KG1 (cell line): ENCODE measurements at regions not wholly inside any gene's neighbourhood (a gene's known extent, or its start where the extent isn't known, plus 50 kb on each side); places are given as distances from the start of the nearest gene placed in this dataset.
"Not testable (repeated sequence)": the region's sequence is repeated elsewhere in the genome, so short reads cannot be mapped to it uniquely, and the experiment has no call there.

Experiments
- DNase-seq: peaks from one replicate; lab custom pipeline; 2025; lab: John Stamatoyannopoulos, UW

DNA sequence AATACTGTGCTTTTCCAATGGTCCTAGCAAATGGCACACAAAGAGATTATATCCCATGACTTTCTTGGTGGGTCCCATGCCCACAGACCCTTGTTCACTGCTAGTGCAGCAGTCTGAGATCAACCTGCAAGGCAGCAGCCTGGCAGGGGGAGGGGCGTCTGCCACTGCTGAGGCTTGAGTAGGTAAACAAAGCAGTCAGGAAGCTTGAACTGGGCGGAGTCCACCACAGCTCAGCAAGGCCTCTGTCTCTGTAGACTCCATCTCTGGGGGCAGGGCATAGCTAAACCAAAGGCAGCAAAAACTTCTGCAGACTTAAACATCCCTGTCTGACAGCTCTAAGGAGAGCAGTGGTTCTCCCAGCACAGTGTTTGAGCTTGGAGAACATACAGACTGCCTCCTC is 82.9 kb downstream of the ZNF737 start:
- no peak for DNase-seq

DNA sequence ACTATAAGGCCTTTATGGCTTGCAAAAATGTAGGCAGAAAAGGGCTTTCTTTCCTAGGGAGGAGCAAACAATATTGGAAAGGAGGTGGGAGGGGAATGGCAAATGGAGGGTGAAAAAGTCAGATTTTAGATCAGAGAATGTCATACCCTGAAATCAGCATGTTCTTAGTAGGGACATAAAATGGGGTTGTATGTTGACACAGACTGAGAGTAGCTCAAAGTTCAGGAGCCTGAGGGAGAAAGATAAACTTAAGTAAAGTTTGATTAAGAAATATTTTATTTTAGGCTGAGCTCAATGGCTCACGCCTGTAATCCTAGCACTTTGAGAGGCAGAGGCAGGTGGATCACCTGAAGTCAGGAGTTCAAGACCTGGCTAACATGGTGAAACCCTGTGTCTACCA is 83.8 kb downstream of the ZNF737 start:
- no peak for DNase-seq

- DNase-seq, result no peak
Observed at GRCh38 chr19:20479483-20479882, 86.1 kb downstream of the ZNF737 start.

DNA sequence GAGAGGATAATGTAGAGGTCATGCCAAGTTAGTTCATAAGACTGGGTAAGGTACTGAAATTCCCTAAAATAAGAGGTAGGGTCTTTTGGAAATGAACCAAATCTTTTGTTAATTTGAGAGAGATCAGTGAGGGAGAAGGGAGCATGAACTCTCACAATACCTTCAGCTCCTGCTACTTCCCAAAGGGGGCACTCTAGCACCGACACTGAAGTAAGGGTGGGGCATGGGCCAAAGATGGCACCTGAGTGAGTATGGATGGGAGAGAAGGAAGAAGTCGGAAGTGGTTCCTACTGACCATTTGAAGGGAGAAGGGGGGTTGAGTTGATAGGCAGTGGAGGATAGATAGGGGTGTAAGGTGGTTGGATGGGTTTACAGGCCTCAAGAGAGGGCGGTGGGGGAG is 86.6 kb downstream of the ZNF737 start:
- DNase-seq, result no peak

DNA sequence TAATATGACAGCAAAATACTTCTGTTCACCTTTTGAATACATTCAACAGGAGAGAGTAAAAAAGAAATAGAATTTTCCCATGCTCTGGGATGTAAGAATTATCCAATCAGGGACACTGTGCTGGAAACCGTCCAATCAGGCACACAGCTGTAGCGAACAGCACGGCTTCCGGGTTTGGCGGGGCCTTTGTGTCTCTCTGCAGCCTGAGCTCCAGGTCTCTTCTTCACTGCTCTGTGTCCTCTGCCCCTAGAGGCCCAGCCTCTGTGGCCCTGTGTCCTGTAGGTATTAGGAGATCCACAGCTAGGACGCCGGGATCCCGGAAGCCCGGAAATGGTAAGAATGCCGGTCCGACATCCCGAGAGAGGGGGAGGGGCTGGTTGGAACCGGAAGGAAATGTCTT is 92.7 kb downstream of the ZNF737 start:
- DNase-seq, result no peak

DNA sequence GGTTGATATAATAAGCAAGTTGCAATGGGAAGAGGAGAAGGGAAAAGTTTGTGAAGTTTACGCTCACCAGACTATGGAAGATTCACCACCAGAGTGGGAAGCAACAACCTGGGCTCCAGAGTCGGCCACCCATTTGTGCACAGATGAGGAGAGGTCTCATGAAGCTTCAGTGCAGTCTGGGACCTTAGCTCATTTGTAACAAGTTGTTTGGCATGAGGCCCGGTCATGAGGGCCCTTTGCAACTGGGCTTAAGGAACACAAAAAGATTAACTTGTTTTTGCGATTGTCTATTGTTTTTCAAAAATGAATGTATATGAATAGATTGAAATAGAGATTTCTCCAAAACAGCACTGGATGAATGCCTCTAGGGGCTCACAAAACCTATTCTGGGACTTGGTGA is 94.2 kb downstream of the ZNF737 start:
- DNase-seq, result no peak

DNA sequence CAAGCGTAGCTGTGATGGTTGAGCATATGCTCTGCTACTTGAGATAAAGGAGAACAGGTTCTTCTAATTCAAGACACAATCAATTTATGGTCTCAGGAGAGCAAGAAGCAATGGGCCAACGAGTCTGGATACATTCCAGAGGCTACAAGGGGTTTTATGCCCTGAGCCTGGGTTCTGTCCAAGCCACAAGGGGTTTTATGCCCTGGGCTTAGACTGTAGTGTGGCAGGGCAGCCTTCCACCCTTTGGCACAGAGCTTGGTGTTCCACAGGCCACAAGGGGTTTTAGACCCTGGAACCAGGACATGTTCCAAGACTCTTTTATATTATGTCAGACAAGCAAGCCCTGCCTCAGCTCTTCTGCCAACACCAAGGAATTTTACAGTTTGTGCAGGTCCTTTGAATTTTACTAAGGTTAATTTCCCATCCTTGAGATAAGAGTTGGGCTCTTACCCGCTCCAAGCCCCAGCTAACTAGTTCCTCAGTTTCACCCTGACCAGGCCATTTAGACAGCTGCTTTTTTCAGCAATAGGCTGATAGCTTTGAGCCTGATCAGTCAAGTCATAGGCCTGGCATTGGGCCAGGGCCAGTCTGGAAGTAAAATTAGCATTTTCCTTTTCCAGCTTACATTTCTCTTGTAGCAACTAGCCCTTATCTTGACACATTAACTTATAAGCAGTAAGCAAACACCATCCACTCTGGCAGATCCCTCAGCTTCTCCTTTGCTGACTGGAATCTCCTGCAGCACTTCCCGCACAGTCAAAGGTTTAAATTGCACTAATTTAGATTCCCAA is 95.0 kb downstream of the ZNF737 start:
- DNase-seq, result no peak

GRCh38 chr19:20466638-20466990 is 99.0 kb downstream of the ZNF737 start:
- not testable (repeated sequence) for DNase-seq

DNA sequence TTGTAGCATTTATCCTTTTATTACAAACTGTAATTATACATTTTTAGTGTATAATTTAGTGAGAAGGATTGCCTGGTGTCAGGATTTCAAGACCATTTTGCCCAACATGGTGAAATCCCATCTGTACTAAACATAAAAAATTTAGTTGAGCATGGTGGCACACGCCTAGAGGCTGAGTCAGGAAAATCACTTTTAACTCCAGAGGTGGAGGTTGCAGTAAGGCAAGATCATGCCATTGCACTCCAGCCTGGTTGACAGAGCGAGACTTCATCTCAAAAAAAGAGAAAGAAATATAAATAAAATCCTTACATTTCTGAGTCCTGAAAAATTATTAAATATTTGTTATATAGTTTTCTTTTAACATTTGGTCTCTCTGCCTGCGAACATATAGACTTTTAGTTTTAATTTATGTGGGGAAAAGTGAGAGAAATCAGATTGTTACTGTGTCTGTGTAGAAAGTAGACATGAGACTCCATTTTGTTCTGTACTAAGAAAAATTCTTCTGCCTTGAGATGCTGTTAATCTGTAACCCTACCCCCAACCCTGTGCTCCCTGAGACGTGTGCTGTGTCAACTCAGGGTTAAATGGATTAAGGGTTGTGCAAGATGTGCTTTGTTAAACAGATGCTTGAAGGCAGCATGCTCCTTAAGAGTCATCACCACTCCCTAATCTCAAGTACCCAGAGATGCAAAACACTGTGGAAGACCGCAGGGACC is 99.5 kb downstream of the ZNF737 start:
- DNase-seq, result not testable (repeated sequence)

- no peak for DNase-seq
Observed at GRCh38 chr19:20453425-20453935, 112.1 kb downstream of the ZNF737 start.

DNA sequence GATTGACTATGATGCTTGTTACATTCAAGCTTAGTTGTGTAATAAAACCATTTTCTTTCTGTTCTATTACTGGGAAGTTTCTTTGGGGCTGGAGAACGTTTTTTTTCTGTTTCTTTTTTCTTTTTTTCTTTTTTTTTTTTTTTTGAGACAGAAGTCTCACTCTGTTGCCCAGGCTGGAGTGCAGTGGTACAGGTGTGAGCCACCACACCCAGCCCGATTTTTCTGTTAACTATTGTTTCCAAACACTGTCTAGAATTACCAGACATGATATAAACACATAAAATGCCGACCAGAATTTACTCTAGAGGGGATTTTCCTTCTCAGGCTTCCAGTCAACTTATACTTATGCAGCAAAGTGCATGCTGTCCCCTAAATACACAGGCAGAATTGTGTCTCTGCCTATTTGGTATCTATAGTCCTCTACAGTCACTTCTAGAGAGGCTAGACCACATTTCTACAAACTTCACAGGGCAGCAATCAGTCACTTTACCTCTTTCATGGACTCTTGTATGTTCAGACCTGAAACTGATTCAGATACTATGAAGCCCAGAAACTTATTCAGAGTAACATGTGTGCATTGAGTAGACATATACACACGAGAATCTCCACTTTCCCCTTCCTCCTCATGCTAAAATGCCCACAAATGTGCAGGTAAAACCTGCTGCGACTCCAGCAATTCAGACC is 121.2 kb downstream of the ZNF737 start:
- DNase-seq, result no peak

DNA sequence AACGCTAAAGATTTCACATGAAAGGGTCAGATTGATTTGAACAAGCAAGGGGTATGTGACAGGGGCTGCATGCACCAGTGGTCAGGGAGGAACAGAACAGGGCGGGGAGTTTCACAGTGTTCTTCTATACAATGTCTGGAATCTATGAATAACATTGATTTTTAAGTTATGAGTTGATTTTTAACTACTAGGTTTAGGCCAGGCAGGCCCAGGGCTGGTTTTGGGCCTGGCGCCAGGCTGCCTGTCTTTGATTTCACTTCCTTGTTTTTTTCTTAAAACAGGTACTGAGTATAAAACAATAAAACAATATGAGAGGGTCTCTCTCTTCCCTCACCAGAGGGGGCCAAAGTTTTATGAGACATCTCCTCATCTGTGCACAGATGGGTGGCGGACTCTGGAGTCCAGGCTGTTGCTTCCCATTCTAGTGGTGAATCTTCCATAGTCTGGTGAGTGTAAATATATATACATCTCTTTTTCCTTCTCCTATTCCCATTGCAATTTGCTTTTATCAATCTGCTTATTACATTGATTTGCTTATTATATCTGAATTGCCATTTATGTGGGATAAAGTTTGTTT is 133.2 kb downstream of the ZNF737 start:
- not testable (repeated sequence) for DNase-seq

DNA sequence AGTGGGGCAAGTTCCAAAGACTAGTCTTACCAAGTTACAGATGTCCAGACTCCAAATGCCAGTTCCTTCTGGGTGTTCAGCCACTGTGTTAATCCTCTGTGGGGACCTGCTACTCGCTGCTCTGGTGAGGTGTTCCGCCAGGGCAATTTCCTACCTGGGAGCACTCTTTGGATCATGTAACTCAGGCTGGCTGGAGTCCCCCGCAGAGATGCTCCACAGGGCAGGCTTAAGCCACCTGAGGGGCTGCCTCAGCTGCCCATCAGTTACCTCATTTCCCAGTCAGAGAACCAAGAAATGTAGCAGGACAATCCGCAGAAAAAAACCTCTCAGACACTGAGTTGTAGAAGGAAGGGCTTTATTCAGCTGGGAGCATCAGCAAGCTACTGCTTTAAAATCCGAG is 133.8 kb downstream of the ZNF737 start:
- no peak for DNase-seq

DNA sequence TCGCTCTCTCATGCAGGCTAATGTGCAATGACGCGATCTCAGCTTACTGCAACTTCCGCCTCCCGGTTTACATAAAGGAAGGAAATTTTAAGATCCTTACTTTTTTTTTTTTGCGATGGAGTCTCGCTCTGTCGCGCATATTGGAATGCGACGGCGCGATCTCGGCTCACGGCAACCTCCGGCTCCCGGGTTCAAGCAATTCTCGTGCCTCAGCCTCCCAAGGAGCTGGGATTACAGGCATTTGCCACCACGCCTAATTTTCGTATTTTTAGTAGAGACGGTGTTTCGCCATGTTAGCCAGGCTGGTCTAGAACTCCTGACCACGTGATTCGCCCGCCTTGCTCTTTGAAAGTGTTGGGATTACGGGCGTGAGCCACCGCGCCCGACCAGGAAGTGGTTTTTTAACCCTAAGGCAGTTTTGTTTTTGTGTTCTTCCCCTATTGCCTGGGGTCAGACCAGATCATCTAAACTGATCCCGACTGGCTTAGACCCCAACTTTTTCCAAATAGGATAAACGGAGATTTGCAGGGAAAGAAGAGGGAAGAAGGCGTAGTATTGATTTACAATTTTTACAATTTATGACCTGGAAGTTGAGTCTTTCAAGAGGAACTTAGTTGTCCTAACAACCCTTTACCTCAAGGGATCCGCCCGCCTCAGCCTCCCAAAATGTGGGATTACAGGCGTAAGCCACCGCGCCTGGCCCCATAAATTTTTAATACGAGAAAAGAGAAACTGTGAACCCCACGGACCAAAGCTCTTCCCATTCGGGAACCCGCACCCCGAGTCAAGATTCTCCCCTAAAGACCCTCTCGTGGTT is 142.0 kb downstream of the ZNF737 start:
- peak; percentile 37 for DNase-seq

- DNase-seq, result no peak
Observed at GRCh38 chr19:20422216-20423205, 143.1 kb downstream of the ZNF737 start.

DNA sequence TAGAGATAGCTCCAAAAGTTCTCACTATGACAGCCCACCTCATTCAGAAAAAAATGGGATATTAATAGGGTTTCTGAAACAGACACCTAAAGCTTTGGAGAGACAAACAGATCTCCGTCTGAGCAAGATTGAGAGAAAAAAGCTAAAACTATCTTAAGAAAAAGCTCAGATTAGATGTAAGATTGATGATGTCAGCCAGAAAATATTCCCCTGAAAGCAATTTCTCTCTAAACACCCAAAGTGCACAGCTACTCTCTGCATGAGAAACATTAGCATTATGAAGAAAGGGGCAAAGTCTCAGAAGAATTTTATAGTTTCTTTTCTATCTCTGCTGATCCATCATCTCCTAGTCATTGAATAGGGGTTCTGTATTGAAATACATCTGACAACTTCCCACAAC is 148.9 kb downstream of the ZNF737 start:
- DNase-seq, result no peak

GRCh38 chr19:20414120-20414519 is 151.5 kb downstream of the ZNF737 start:
- DNase-seq, result no peak

GRCh38 chr19:20413705-20414104 is 151.9 kb downstream of the ZNF737 start:
- no peak for DNase-seq

GRCh38 chr19:20412846-20413245 is 152.7 kb downstream of the ZNF737 start:
- DNase-seq, result no peak

DNA sequence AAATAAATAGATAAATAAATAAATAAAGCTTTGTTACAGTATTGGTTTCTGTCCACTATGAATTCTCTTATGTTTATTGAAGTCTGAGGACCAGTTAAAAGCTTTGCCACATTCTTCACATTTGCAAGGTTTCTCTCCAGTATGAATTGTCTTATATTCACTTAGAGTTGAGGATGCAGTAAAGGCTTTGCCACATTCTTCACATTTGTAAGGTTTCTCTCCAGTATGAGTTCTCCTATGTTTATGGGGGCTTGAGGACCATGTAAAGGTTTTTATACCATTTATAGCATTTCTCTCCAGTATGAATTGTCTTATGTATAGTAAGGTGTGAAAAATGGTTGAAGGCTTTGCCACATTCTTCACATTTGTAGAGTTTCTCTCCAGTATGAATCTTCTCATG is 168.3 kb downstream of the ZNF737 start:
- DNase-seq, result no peak
